ENCODE measurements at regions not wholly inside any gene's neighbourhood (a gene's known extent, or its start where the extent isn't known, plus 50 kb on each side); places are given as distances from the start of the nearest gene placed in this dataset.

GRCh38 chr12:114302606-114303315 lies 103.2 kb downstream of the TBX5 start:
- 71% methylated on average over 6 of the region's 6 CpGs for WGBS
- no peaks in the 10 kb centered on the region for H3K36me3 ChIP-seq
- DNase-seq (ENCODE audit: low spot score) = no peak
- H3K4me1 ChIP-seq (replicated peaks) = no peaks in the 10 kb centered on the region
- no peaks in the 10 kb centered on the region for H3K9me3 ChIP-seq
- no peak overlapping the region for H3K4me3 ChIP-seq
- intact Hi-C loops (cut with DNase I) = no loop called here
- peaks cover 6% of the 10 kb centered on the region for H3K27me3 ChIP-seq (replicated peaks; ENCODE audit: insufficient read depth)
- TF ChIP-seq POLR2AphosphoS5 (IDR thresholded peaks at IDR 0.05) (no peak), POLR2A (IDR thresholded peaks at IDR 0.05) (no peak), CTCF (IDR thresholded peaks at IDR 0.05) (no peak)
- H3K27ac ChIP-seq = no peak overlapping the region

- DNase-seq (ENCODE audit: low spot score) = no peak
- Histone ChIP-seq H3K4me1 (replicated peaks) (no peaks in the 10 kb centered on the region), H3K27me3 (replicated peaks; ENCODE audit: insufficient read depth) (peaks cover 6% of the 10 kb centered on the region), H3K36me3 (no peaks in the 10 kb centered on the region), H3K27ac (no peak overlapping the region), H3K4me3 (no peak overlapping the region), H3K9me3 (no peaks in the 10 kb centered on the region)
- WGBS = 11% methylated on average over 8 of the region's 8 CpGs
- intact Hi-C loops (cut with DNase I) = no loop called here
- TF ChIP-seq CTCF (IDR thresholded peaks at IDR 0.05) = no peak
- TF ChIP-seq POLR2A (IDR thresholded peaks at IDR 0.05) = no peak
- TF ChIP-seq POLR2AphosphoS5 (IDR thresholded peaks at IDR 0.05) = no peak
Measured at GRCh38 chr12:114302117-114302516, 103.8 kb downstream of the TBX5 start.

- DNase-seq (ENCODE audit: low spot score) = no peak
- Histone ChIP-seq H3K36me3 (no peaks in the 10 kb centered on the region), H3K27me3 (replicated peaks; ENCODE audit: insufficient read depth) (no peaks in the 10 kb centered on the region), H3K27ac (no peak overlapping the region), H3K4me1 (replicated peaks) (no peaks in the 10 kb centered on the region), H3K9me3 (no peaks in the 10 kb centered on the region), H3K4me3 (no peak overlapping the region)
- intact Hi-C loops (cut with DNase I) = no loop called here
- TF ChIP-seq CTCF (IDR thresholded peaks at IDR 0.05) (no peak), POLR2AphosphoS5 (IDR thresholded peaks at IDR 0.05) (no peak), POLR2A (IDR thresholded peaks at IDR 0.05) (no peak)
- WGBS = 88% methylated on average over 3 of the region's 3 CpGs
Measured at GRCh38 chr12:114294303-114294685, 111.7 kb downstream of the TBX5 start.

GRCh38 chr12:114293571-114294302 lies 112.2 kb downstream of the TBX5 start:
- no peaks in the 10 kb centered on the region for H3K4me1 ChIP-seq (replicated peaks)
- H3K27me3 ChIP-seq (replicated peaks; ENCODE audit: insufficient read depth) = no peaks in the 10 kb centered on the region
- no peaks in the 10 kb centered on the region for H3K36me3 ChIP-seq
- H3K4me3 ChIP-seq = no peak overlapping the region
- 82% methylated on average over 2 of the region's 2 CpGs for WGBS
- intact Hi-C loops (cut with DNase I) = no loop called here
- no peak for DNase-seq (ENCODE audit: low spot score)
- no peaks in the 10 kb centered on the region for H3K9me3 ChIP-seq
- TF ChIP-seq POLR2AphosphoS5 (IDR thresholded peaks at IDR 0.05) (no peak), POLR2A (IDR thresholded peaks at IDR 0.05) (no peak), CTCF (IDR thresholded peaks at IDR 0.05) (no peak)
- no peak overlapping the region for H3K27ac ChIP-seq

- Histone ChIP-seq H3K36me3 (no peaks in the 10 kb centered on the region), H3K4me1 (replicated peaks) (no peaks in the 10 kb centered on the region), H3K27ac (no peak overlapping the region), H3K9me3 (no peaks in the 10 kb centered on the region), H3K4me3 (no peak overlapping the region), H3K27me3 (replicated peaks; ENCODE audit: insufficient read depth) (no peaks in the 10 kb centered on the region)
- no peak for DNase-seq (ENCODE audit: low spot score)
- intact Hi-C loops (cut with DNase I) = no loop called here
- 84% methylated on average over 3 of the region's 3 CpGs for WGBS
- TF ChIP-seq CTCF (IDR thresholded peaks at IDR 0.05) (no peak), POLR2A (IDR thresholded peaks at IDR 0.05) (no peak), POLR2AphosphoS5 (IDR thresholded peaks at IDR 0.05) (no peak)
Measured at GRCh38 chr12:114293073-114293472, 112.9 kb downstream of the TBX5 start.

Measured in prostate gland (tissue), 2 donors.